ENCODE measurements at regions not wholly inside any gene's neighbourhood (a gene's known extent, or its start where the extent isn't known, plus 50 kb on each side); places are given as distances from the start of the nearest gene placed in this dataset.

DNA sequence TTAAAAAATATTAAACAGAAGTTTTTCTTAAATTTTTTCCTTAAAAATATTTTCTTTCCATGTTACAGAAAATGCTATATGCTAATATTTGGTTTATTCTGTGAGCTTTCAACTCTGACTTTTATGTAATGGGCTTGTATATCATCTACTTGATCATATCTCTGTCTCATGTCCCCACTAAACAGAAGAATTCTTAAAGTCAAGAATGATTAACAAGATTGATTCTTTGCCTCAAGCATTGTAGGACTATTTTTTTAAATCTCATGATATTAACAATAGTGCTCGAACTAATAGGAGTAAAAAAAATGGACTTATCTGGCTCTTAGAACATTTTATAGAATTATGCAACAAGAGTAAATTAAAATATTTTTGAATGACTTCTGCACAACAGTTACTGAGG is 206.3 kb downstream of the C12orf50 start:
- Mint-ChIP-seq H3K36me3 (no peaks in the 10 kb centered on the region), H3K4me1 (no peaks in the 10 kb centered on the region), H3K27me3 (ENCODE audit: low read depth in 3 of 3) (peaks cover 0 to 2% (median 0%) of the 10 kb centered on the region in 3 donors), H3K27ac (no peak overlapping the region), H3K4me3 (no peak overlapping the region), H3K9me3 (peaks cover 0 to 2% (median 0%) of the 10 kb centered on the region in 7 donors)
- DNase-seq: no peak
- Histone ChIP-seq H3K9me3 (replicated peaks in 1 of 2; ENCODE audit: control insufficient read depth in 1 of 2, insufficient read depth in 1 of 2, low read length in 2 of 2) (no peaks in the 10 kb centered on the region), H3K79me2 (ENCODE audit: insufficient read depth, low read length) (no peaks in the 10 kb centered on the region), H3K4me3 (replicated peaks in 1 of 3; ENCODE audit: low read depth in 2 of 3, low read length in 3 of 3) (no peak overlapping the region), H3K36me3 (replicated peaks in 1 of 2; ENCODE audit: control insufficient read depth in 1 of 2, insufficient read depth in 2 of 2, low read length in 2 of 2) (no peaks in the 10 kb centered on the region), H2AFZ (ENCODE audit: insufficient read depth, low read depth, low read length, poor library complexity, severe bottlenecking) (no peak overlapping the region), H4K20me1 (ENCODE audit: insufficient read depth, low read length) (no peaks in the 10 kb centered on the region), H3K9ac (ENCODE audit: insufficient read depth, low read length, poor library complexity, severe bottlenecking) (no peak overlapping the region), H3K27me3 (ENCODE audit: control insufficient read depth in 2 of 2, insufficient read depth in 2 of 2, low read length in 2 of 2) (no peaks in the 10 kb centered on the region), H3K27ac (ENCODE audit: low read depth in 1 of 2, low read length in 2 of 2) (no peak overlapping the region), H3K4me1 (ENCODE audit: control insufficient read depth in 1 of 2, insufficient read depth in 2 of 2, low read length in 2 of 2) (no peaks in the 10 kb centered on the region), H3K4me2 (replicated peaks; ENCODE audit: extremely low read depth, low read length, poor library complexity, severe bottlenecking) (no peak overlapping the region)
- WGBS (ENCODE audit: insufficient coverage): no CpG with 5 or more reads among the region's 1 CpG
- intact Hi-C loops (cut with micrococcal nuclease): no loop called here
- TF ChIP-seq, protein P1, sequence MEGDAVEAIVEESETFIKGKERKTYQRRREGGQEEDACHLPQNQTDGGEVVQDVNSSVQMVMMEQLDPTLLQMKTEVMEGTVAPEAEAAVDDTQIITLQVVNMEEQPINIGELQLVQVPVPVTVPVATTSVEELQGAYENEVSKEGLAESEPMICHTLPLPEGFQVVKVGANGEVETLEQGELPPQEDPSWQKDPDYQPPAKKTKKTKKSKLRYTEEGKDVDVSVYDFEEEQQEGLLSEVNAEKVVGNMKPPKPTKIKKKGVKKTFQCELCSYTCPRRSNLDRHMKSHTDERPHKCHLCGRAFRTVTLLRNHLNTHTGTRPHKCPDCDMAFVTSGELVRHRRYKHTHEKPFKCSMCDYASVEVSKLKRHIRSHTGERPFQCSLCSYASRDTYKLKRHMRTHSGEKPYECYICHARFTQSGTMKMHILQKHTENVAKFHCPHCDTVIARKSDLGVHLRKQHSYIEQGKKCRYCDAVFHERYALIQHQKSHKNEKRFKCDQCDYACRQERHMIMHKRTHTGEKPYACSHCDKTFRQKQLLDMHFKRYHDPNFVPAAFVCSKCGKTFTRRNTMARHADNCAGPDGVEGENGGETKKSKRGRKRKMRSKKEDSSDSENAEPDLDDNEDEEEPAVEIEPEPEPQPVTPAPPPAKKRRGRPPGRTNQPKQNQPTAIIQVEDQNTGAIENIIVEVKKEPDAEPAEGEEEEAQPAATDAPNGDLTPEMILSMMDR (IDR thresholded peaks at IDR 0.05): no peak

GRCh38 chr12:87820524-87821202 is 208.5 kb downstream of the C12orf50 start:
- DNase-seq: no peak
- Mint-ChIP-seq H3K4me3 (no peak overlapping the region), H3K36me3 (no peaks in the 10 kb centered on the region), H3K27ac (no peak overlapping the region), H3K9me3 (peaks cover 0 to 5% (median 0%) of the 10 kb centered on the region in 7 donors), H3K27me3 (ENCODE audit: low read depth in 3 of 3) (peaks cover 0 to under 1% (median 0%) of the 10 kb centered on the region in 3 donors), H3K4me1 (no peaks in the 10 kb centered on the region)
- Histone ChIP-seq H3K27me3 (ENCODE audit: control insufficient read depth in 2 of 2, insufficient read depth in 2 of 2, low read length in 2 of 2) (no peaks in the 10 kb centered on the region), H3K4me1 (ENCODE audit: control insufficient read depth in 1 of 2, insufficient read depth in 2 of 2, low read length in 2 of 2) (no peaks in the 10 kb centered on the region), H4K20me1 (ENCODE audit: insufficient read depth, low read length) (no peaks in the 10 kb centered on the region), H3K9ac (ENCODE audit: insufficient read depth, low read length, poor library complexity, severe bottlenecking) (no peak overlapping the region), H3K9me3 (replicated peaks in 1 of 2; ENCODE audit: control insufficient read depth in 1 of 2, insufficient read depth in 1 of 2, low read length in 2 of 2) (no peaks in the 10 kb centered on the region), H3K36me3 (replicated peaks in 1 of 2; ENCODE audit: control insufficient read depth in 1 of 2, insufficient read depth in 2 of 2, low read length in 2 of 2) (no peaks in the 10 kb centered on the region), H3K4me3 (replicated peaks in 1 of 3; ENCODE audit: low read depth in 2 of 3, low read length in 3 of 3) (no peak overlapping the region), H2AFZ (ENCODE audit: insufficient read depth, low read depth, low read length, poor library complexity, severe bottlenecking) (no peak overlapping the region), H3K79me2 (ENCODE audit: insufficient read depth, low read length) (no peaks in the 10 kb centered on the region), H3K27ac (ENCODE audit: low read depth in 1 of 2, low read length in 2 of 2) (no peak overlapping the region), H3K4me2 (replicated peaks; ENCODE audit: extremely low read depth, low read length, poor library complexity, severe bottlenecking) (no peak overlapping the region)
- intact Hi-C loops (cut with micrococcal nuclease): no loop called here
- TF ChIP-seq, protein P1 (IDR thresholded peaks at IDR 0.05): no peak
- 60% methylated on average over 1 of the region's 6 CpGs for whole genome bisulfite sequencing (ENCODE audit: insufficient coverage)

All from CD14-positive monocyte (primary cell).